Glomerular visceral epithelial cell (primary cell): ENCODE measurements at regions not wholly inside any gene's neighbourhood (a gene's known extent, or its start where the extent isn't known, plus 50 kb on each side); places are given as distances from the start of the nearest gene placed in this dataset.
"Not testable (repeated sequence)": the region's sequence is repeated elsewhere in the genome, so short reads cannot be mapped to it uniquely, and the experiment has no call there.

Experiments
- DNase-seq: peaks from one replicate; pipeline ENCODE4 v3.0.0-alpha.2; 2016; ENCODE audit errors: extremely low spot score

DNA sequence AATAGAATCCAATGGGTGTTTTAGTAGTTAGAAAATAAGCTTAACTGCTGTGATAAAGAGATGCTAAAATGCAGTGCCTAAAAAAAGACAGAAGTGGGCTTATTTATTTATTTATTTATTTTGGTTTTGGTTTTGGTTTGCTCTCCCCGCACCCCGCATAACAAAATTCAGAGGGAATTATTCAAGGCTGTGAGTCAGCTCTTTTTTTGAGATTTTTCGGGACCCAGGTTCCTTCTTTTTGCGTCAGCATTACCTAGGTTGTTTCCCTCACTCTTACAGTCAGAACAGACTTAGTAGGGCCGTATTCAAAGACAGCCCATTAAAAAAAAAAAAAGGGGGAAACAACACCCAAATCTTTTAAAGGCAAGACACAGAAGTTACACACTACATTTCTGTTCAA lies 1495.5 kb upstream of the ADGRL3 start:
- DNase-seq: no peak

DNA sequence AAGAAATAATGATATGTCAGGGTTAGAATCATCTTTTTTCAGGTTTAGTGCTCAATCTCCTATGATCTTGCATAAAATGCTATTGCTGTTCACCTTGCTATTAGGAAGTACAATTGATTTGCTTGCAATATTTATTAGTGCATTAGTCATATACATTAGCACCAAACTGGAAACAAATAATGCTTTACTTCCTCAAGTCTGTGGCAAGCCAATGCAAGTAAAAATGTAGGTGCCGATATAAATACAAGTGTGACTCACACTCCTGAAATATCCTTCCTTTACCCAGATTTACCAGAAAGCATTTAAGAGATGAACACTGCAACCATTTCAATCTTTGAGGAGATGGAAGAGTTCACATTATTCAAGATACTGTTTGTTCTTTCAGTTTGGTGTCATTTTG lies 1487.7 kb upstream of the ADGRL3 start:
- DNase-seq: no peak

DNA sequence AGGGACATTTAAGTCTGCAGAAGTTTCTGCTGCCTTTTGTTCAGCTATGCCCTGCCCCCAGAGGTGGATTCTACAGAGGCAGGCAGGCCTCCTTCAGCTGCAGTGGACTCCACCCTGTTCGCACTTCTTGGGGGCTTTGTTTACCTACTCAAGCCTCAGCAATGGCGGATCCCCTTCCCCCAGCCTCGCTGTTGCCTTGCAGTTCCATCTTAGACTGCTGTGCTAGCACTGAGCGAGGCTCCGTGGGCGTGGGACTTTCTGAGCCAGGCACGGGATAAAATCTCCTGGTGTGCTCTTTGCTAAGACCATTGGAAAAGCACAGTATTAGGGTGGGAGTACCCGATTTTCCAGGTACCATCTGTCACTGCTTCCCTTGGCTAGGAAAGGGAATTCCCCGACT lies 1475.8 kb upstream of the ADGRL3 start:
- not testable (repeated sequence) for DNase-seq

DNA sequence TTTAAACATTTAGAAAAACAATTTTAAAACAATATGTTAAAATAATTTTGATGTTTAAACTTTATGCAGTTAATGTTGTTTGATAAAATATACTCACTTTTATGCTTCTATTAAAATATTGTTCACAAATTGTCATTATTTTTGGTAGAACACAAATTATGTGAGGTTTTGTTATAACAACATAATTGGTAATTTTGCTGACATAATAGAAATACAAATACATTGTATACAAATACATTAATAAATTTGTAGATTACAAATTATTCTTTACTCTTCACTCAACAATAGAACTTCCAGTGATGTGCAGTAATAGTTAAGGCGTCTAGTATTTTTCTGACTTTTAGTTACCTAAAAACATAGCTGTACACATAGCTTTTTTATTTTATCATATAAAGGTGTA lies 1472.4 kb upstream of the ADGRL3 start:
- DNase-seq: no peak

DNA sequence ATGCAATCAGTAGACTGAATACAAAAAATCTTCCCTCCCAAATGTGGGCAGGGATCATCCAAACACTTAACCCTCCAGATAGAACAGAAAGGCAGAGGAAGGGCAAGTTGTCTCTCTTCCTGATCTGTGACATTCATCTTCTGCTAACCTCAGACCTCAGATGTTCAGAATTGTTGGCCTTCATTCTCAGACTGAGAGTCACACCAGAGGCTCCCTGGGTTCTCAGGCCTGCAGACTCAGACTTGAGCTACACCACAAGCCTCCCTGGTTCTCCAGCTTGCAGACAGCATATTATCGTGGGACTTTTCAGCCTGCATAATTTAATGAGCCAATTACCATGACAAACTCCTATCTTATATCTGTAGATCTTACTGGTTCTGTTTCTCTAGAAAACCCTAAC lies 1471.6 kb upstream of the ADGRL3 start:
- DNase-seq: no peak

DNA sequence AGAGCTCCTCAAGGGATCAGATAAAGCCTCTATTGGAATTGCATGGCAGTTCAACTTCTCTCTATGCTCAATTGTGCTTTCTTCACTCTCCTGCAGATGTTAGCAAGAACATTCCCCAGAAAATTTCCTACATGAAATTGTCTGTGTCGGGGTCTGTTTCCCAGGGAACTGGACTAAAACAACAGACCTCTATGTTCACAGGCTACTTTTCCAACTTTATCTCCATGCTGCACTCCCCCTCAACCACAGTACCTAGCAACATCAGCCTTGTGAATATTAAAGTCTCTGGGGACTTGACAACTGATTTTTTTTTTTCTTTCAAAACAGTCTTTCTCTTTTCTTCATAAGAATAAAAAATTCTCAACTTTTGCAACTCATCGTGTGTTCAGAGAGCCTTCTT lies 1470.8 kb upstream of the ADGRL3 start:
- DNase-seq: no peak

DNA sequence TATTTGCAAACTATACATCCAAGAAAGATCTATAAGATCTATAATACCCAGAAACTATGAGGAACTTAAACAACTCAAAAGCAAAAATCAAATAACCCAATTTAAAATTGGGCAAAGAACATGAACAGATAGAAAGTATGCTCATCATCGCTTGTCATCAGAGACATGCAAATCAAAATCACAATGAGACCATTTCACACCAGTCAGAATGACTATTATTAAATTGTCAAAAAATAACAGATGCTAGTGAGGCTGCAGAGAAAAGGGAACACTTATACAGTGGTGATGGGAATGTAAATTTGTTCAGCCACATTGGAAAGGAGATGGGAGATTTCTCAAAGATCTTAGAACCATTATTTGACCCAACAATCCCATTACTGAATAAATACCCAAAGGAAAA lies 1451.7 kb upstream of the ADGRL3 start:
- no peak for DNase-seq

DNA sequence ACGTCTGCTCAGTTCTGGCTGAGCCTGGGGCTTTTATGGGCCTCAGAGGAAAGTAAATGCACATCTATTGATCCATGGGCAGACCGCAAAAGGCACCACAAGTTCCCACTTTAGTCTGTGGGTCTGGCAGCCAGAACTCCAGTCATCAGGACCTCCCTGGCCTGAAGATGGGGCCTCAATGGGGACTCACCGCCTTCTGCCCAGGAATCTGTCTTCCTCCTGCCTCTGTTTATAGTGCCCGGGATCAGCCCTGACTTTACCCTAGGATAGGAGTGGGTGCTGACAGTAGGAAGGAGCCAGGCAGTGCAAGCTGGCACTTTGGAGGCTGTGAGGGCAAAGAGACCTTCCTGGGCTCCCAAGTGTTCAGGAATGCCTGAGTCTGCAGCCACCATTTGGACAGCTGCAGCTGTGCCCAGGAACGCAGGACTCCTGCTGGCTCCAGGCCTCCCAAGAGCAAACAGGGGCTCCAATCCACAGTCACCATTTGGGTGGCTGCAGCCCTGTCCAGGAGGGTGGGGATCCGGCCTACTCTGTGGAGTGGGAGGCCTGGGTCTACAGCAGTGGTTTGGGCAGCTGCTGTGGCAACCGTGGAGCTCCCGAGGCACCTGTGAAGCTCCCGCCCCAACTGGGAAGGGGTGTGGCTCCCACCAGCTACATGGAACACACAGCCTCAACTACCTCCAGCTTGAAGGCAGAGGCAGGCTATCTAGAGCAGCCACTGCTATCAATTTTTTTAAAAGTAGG lies 1440.9 kb upstream of the ADGRL3 start:
- no peak for DNase-seq

DNA sequence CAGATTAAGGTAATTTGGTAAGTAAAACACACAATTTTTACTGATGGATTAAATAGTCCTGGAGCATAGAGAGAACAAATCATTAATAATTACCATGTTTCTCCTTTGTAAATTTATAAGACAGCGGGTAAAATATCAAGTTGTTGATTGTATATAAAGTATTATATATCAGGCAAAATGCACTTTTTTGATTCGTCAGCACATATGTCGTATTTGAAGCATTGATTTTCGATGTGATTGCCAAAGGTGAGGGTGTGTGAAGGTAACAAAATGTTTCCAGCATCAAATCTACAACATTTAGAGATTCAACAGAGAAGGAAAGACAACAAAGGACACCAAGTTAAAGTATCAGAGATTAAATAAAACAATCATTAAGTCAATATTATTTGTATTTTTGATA lies 1437.8 kb upstream of the ADGRL3 start:
- no peak for DNase-seq

DNA sequence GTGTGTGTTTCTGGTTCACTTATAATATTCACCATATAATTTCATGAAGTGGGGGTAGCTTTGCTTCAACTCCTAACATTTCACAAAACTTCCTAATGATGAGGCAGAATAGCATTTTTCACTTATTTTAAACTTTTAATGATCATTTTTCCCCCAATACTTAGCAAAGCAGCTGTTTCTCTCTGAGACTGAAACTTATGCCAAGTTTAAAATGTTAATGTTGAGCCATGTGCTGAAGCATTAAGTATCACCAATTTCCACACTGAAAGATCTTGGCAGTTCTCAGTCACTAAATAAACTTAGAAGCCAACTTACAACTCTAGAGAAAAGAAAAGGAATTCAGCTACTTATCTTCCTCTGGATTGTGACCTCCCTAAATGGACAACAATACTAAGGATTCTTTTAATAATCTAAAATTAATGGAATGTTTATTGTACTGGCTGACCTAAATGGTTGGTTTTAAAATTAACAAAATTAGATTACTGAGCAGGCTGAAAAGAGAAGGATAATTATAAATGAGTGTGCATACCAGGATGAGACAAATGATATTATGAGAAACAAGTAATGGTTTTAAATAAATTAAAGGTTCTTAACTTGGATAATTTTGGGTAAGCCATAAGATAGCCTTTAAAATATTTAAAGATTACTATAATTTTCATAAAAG lies 1429.4 kb upstream of the ADGRL3 start:
- no peak for DNase-seq

DNA sequence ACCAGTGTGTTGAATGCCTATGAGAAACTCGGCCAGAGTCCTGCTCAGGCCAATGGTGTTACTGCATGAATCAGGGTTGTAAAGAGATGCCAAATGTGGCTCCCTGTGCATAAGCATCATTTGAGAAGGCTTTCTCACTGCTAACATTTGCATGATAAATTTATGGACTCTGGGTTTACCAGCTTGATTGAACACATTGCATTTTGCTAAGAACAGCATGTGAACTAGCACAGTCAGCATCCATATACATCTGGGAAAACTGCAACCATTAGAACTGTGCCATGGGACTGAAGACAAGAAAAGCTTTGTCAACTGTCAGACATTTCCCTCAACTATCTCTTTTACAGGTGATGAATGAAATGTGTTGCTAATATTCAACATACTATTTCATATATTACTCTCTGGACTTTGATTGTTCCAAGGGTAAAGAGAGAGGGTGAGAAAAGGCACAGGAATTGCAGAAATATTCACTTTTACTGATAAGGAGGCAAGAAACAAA lies 1427.4 kb upstream of the ADGRL3 start:
- no peak for DNase-seq

DNA sequence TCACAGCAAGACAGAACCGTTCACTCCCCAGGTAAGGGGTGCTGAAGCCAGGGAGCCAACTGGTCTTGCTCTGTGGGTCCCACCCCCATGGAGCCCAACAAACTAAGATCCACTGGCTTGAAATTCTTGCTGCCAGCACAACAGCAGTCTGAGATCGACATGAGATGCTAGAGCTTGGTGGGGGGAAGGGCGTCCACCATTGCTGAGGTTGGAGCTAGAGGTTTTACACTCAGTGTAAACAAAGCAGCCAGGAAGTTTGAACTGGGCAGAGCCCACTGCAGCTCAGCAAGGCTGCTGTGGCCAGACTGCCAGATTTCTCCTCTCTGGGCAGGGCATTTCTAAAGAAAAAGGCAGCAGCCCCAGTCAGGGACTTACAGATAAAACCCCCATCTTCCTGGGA lies 1419.9 kb upstream of the ADGRL3 start:
- not testable (repeated sequence) for DNase-seq

DNA sequence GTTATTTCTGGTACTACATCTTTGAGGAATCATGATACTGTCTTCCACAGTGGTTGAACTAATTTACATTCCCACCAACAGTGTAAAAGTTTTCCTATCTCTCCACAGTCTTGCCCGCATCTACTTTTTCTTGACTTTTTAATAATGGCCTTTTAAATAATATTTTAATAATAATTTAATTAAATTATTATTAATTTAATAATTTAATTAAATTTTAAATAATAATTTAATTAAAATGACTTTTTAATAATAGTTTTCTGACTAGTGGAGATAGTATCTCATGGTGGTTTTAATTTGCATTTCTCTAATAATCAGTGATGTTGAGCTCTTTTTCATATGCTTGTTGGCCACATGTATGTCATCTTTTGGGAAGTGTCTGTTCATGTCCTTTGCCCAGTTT lies 1395.0 kb upstream of the ADGRL3 start:
- no peak for DNase-seq

DNA sequence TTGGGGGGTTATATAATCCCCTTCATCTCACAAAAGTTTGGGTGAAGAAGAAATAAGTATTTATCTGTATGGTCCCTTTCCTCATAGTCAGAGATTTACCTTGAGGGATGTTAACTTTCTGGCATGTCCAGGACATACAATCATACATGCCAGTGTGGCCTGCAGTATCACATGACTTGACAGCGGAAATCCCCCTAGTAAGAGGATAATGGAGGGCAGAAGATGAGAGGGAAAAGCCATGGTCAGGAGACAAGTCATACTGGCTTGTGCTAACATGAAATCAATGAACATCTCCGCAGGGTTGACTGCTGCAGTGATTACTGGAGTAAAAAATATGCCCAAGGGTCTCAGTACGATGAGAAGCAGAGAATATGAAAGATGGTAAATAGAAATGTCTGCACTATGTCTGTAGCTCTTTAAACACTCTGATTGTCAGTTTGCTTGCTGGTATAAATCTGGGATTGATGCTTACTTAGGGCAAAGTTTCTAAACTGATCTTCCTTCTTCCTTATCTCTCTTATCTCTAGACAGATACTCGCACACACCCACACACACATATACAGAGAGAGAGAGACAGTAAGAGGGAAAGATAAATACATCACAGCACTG lies 1385.6 kb upstream of the ADGRL3 start:
- no peak for DNase-seq

DNA sequence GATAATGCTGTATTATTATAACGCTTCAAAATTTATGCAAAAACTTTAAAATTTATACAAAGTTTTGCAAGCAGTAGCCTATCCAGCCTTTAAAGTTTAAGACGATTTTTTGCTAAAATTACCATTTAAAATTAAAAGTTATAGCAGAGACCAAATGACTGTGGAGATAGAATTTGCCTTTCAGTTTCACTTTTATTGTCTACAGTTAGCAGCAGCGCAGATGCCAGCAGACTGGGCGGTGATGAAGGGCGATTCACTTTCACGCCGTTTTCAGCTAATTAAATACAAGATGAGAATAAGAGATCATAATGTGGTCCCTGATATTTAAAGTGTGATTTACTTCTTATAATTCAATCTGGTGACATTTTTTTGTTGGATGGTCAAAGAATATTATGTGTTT lies 1381.5 kb upstream of the ADGRL3 start:
- no peak for DNase-seq

DNA sequence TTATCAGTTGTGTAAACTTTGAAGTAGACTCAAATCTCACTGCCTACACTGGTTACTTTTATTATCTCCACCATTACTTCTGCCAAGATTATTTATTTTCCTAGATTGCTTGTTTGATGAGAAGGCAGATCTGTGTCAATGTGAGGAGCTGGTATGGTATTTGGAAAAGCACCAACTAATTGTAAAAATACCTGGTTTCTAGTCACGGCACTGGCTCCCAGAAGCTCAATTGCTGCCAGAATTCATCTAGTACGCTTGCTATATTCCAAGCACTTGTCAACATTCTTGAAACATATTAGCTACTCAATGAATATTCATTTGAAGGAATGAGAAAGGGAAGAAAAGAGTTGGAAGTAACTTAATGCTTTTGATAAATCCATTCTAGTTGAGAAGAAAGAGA lies 1376.8 kb upstream of the ADGRL3 start:
- DNase-seq: no peak

DNA sequence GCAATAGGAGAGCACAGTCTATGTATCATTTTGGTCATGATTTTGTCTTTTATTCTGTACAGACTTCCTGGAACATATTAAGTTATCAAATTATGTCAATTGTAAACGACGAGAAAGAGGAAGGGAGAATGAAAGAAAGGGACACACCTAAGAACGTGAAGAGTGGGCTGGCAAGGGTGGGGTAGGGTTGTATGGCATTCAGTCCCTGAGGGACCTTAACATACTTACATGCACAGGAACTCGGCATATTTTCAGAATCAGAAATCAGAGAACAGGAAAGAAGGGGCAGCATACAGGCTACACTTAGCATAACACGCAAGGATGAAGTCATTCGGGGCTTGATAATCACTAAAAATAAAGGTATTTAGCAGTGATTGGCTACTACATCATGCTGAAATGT lies 1375.0 kb upstream of the ADGRL3 start:
- DNase-seq: no peak

DNA sequence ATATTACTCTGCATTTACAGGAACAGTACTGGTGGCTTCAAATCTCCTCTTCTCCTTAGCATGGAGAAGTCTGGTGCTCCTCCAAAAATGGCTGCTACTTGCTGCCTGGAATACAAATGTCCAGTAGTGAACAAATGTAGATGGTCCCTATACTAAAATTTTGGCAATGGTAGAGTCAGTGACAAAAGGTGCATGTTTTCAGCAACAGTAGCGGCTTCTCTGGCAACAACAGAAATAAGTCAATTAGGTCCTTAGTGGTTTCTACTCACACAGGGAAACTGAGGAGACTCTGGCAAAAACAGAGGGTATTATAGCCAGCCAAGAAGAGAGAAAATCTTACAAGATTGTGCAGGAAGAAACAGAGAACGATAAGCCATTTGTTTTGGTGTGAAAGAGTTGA lies 1368.4 kb upstream of the ADGRL3 start:
- DNase-seq: no peak

DNA sequence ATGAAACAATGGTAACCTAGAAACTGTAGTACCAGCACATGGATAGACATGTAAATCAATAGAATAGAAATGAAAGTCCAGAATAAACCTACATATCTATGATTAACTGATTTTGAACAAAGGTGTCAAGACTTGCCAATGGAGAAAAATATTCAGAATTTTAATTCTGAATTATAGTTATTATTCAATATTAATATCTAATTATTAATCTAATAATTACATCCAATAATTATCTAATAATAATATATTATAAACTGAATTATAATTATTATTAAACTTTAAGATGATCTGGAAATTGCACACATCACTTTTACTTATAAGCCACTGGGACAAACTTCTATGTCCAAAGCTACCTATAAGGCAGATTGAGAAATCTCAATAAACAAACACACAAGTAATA lies 1365.2 kb upstream of the ADGRL3 start:
- DNase-seq: no peak

DNA sequence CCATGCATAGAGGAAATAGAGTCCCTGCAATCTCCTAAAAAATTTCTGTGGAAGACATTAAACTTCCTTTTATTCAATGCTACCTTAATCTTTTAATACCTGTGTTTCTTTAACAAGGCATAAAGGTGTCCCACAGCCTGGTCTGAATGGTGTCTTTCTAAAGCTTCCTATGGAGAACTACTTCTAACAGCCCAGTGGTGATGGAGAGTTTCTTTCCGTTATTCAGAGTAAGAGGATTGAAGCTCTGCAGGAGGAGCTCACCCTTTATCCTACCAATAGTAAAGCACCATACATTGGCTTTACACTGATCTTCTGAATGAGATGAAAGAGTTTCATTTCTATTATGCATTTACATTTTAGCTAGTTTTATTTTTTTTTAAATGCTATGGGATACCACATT lies 1362.4 kb upstream of the ADGRL3 start:
- DNase-seq: no peak

DNA sequence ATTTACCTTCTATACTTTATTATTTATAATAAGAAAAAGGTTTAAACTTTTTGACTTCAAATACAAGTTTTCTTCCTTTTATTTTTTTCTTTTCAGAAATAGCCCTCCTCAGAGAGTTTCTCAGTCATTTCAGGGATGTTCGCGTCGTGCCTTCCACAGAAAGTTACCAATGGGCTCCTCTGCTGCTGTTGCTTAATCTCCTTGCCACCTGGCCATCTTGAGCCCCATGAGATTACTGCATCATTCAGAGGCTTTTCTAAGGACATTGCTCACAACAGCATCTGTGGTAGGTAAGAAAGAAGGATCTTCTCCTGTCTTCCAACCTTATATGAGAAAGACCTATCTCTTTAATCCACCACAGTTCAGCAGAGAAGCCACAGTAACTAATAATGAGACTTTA lies 1361.9 kb upstream of the ADGRL3 start:
- no peak for DNase-seq

DNA sequence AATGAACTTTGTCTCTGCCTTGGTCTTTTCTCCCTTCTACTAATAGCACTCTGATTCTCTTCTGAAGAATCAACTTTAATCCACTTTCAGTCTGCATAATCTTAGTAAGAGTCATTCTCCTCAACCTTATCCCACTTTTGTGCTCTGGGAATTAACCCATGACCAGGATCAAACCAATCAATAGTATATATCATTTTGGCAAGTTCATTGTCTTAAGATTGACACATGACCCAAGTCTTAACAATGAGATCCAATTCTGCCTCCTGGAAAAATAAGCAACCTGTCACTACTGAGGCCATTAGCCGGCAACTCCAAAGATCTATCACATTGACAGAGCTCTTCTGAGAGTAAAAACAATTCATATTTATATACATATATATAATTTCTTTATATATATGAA lies 1358.4 kb upstream of the ADGRL3 start:
- no peak for DNase-seq

DNA sequence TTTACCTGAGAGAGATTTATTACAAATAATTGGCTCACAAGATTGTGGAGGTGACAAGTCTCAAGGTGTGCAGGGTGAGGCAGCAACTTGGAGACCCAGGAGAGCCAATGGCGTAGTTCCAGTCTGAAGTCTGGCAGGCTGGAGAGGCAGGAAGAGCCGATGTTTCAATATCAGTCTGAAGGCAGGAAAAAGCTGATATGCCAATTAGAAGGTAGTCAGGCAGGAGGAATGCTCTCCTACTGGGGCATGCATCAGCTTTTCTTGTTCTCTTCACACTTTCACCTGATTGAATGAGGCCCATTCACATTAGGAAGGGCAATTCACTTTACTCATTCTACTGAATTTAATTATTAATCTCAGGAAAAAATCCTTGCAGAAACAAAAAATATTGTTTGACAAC lies 1351.7 kb upstream of the ADGRL3 start:
- DNase-seq: no peak
